Retinal pigment epithelial cell (primary cell): ENCODE measurements at regions not wholly inside any gene's neighbourhood (a gene's known extent, or its start where the extent isn't known, plus 50 kb on each side); places are given as distances from the start of the nearest gene placed in this dataset.
"Not testable (repeated sequence)": the region's sequence is repeated elsewhere in the genome, so short reads cannot be mapped to it uniquely, and the experiment has no call there.

ENCODE experiments used
- DNase-seq: peaks from one replicate; pipeline ENCODE4 v3.0.0-alpha.2; 2010; ENCODE audit warnings: low read depth
- H3K4me3 ChIP-seq: 2 replicates; pipeline ENCODE4 v1.5.1; 2011; ENCODE audit warnings: mild to moderate bottlenecking, low read length, control low read depth, moderate library complexity
- CTCF ChIP-seq: conservative IDR thresholded peaks from 2 replicates; pipeline ENCODE4 v1.5.1; 2011; ENCODE audit warnings: low read depth, low read length, control low read depth, inconsistent platforms

GRCh38 chr3:98701071-98701675 lies 62.0 kb upstream of the ST3GAL6 start:
- TF ChIP-seq CTCF: no peak
- H3K4me3 ChIP-seq: no peak overlapping the region
- no peak for DNase-seq

GRCh38 chr3:98702166-98702565 lies 61.0 kb upstream of the ST3GAL6 start:
- no peak for TF ChIP-seq CTCF
- no peak for DNase-seq
- no peak overlapping the region for H3K4me3 ChIP-seq

- DNase-seq: no peak
- TF ChIP-seq CTCF: no peak
- H3K4me3 ChIP-seq: no peak overlapping the region
Measured at GRCh38 chr3:98705212-98705611, 57.9 kb upstream of the ST3GAL6 start.

GRCh38 chr3:98705694-98706093 lies 57.4 kb upstream of the ST3GAL6 start:
- no peak for TF ChIP-seq CTCF
- DNase-seq: no peak
- no peak overlapping the region for H3K4me3 ChIP-seq

GRCh38 chr3:98708681-98709080 lies 54.5 kb upstream of the ST3GAL6 start:
- not testable (repeated sequence) for DNase-seq, H3K4me3 ChIP-seq

- H3K4me3 ChIP-seq: no peak overlapping the region
- no peak for DNase-seq
- TF ChIP-seq CTCF: no peak
Measured at GRCh38 chr3:98709441-98709840, 53.7 kb upstream of the ST3GAL6 start.

- TF ChIP-seq CTCF: no peak
- DNase-seq: no peak
- H3K4me3 ChIP-seq: no peak overlapping the region
Measured at GRCh38 chr3:98710067-98710659, 53.0 kb upstream of the ST3GAL6 start.
